Peyer's patch (tissue), 4 donors: ENCODE measurements at regions not wholly inside any gene's neighbourhood (a gene's known extent, or its start where the extent isn't known, plus 50 kb on each side); places are given as distances from the start of the nearest gene placed in this dataset.

ENCODE experiments used
- DNase-seq, 3 donors: peaks; one replicate each; pipeline ENCODE4 v3.0.0-alpha.2; 2017 to 2019
- H3K27ac ChIP-seq, 4 donors: fragments of 200-600 bp; sonication (generic); one replicate each; pipeline ENCODE4 v1.5.1; 2016 to 2019
- H3K27me3 ChIP-seq, 2 donors: fragments of 200-600 bp; sonication (generic); one replicate each; pipeline ENCODE4 v1.5.1; 2019
- H3K36me3 ChIP-seq, 3 donors: fragments of 200-600 bp; sonication (generic); one replicate each; pipeline ENCODE4 v1.5.1; 2016 to 2019
- H3K4me1 ChIP-seq, 4 donors: fragments of 200-600 bp; sonication (generic); one replicate each; pipeline ENCODE4 v1.5.1; 2016 to 2019
- H3K4me3 ChIP-seq, 4 donors: fragments of 200-600 bp; sonication (generic); 1 replicate in 3 of 4; 2 replicates in 1 of 4; pipeline ENCODE4 v1.5.1; 2016 to 2019; ENCODE audit warnings: mild to moderate bottlenecking in 1 of 4
- H3K9me3 ChIP-seq, 4 donors: fragments of 200-600 bp; sonication (generic); one replicate each; pipeline ENCODE4 v1.5.1; 2016 to 2019; ENCODE audit warnings: mild to moderate bottlenecking in 1 of 4
- POLR2A ChIP-seq, 2 donors: fragments of 450-650 bp; IDR thresholded peaks; one replicate each; pipeline ENCODE4 v1.5.1; 2017; ENCODE audit warnings: antibody characterized with exemption in 2 of 2, mild to moderate bottlenecking in 2 of 2, moderate library complexity in 2 of 2
- TF ChIP-seq, protein P1 (sequence below), 6 experiments: fragments of 450-650 bp in 4 of 6; fragments of 200-600 bp in 2 of 6; sonication (generic) in 1 of 6; IDR thresholded peaks; one replicate each; pipeline ENCODE4 v1.5.1; 2017 to 2019; ENCODE audit warnings: antibody characterized with exemption in 6 of 6, mild to moderate bottlenecking in 3 of 6, moderate library complexity in 1 of 6

DNA sequence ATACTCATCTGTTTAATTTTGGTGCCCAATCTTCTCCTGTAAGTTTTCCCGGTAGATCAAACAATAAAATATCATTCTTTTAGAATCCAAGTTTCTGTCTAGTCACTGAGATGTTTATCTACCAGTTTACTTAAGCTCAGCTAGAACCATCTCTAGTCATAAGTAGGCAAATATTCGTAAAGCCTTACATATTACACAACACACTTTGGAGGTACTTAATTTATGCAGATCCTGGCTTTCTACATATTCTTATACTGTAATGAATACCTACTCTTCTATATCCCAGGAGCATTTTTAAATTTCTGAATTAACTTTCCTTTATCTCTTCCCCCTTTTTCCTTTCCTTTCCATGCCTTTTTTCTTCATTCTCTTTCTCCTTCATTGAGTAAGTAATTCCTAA, 185.9 kb upstream of the ZBTB20 start:
- Histone ChIP-seq H3K9me3 (no peaks in the 10 kb centered on the region), H3K4me1 (no peaks in the 10 kb centered on the region), H3K27ac (no peak overlapping the region), H3K4me3 (no peak overlapping the region), H3K36me3 (no peaks in the 10 kb centered on the region), H3K27me3 (no peaks in the 10 kb centered on the region)
- TF ChIP-seq POLR2A (IDR thresholded peaks at IDR 0.05), result no peak
- TF ChIP-seq, protein P1, sequence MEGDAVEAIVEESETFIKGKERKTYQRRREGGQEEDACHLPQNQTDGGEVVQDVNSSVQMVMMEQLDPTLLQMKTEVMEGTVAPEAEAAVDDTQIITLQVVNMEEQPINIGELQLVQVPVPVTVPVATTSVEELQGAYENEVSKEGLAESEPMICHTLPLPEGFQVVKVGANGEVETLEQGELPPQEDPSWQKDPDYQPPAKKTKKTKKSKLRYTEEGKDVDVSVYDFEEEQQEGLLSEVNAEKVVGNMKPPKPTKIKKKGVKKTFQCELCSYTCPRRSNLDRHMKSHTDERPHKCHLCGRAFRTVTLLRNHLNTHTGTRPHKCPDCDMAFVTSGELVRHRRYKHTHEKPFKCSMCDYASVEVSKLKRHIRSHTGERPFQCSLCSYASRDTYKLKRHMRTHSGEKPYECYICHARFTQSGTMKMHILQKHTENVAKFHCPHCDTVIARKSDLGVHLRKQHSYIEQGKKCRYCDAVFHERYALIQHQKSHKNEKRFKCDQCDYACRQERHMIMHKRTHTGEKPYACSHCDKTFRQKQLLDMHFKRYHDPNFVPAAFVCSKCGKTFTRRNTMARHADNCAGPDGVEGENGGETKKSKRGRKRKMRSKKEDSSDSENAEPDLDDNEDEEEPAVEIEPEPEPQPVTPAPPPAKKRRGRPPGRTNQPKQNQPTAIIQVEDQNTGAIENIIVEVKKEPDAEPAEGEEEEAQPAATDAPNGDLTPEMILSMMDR (IDR thresholded peaks at IDR 0.05), result no peak
- DNase-seq, result no peak

DNA sequence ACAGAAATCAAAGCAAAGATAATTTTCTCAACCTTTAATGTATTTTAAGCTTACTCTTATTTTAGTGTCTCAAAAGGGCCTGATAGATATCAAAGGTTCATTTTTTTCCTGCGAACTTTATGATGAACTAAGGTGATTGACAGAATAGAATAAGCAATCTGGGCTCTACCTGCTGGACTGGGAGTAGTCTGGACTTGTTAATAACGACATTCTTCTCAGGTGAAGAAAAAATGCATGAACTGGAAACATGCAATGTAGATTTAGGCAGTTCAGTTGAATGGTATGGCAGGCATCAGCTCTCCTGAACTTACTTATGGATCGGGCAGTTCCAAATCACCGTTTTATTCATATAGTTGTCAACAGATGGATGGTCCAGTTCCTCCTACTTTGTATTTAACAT, 189.7 kb upstream of the ZBTB20 start:
- no peaks in the 10 kb centered on the region for H3K4me1 ChIP-seq
- TF ChIP-seq, protein P1 (IDR thresholded peaks at IDR 0.05), result no peak
- TF ChIP-seq POLR2A (IDR thresholded peaks at IDR 0.05), result no peak
- H3K36me3 ChIP-seq, result no peaks in the 10 kb centered on the region
- H3K27ac ChIP-seq, result no peak overlapping the region
- H3K9me3 ChIP-seq, result no peaks in the 10 kb centered on the region
- no peak for DNase-seq
- no peaks in the 10 kb centered on the region for H3K27me3 ChIP-seq
- no peak overlapping the region for H3K4me3 ChIP-seq

DNA sequence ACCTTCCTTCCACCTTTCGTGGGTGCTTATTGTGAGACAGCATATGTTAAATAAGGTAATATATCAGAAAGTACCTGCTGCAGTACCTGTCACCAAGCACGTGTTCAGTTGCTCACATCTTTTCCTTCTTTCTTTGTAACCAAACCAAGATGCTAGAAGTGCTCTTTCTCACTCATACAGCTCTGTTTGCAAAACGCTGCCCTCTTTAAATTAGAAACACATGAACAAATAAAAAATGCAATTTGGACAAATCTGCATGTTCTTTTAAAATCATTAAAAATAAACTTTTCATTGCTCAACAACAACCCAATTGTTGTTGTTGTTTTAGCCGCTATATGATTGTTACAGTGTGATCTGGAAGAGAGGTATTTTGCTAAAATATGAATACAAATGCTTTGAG, 193.5 kb upstream of the ZBTB20 start:
- no peak for TF ChIP-seq POLR2A (IDR thresholded peaks at IDR 0.05)
- TF ChIP-seq, protein P1 (IDR thresholded peaks at IDR 0.05), result no peak
- Histone ChIP-seq H3K36me3 (no peaks in the 10 kb centered on the region), H3K27me3 (no peaks in the 10 kb centered on the region), H3K27ac (no peak overlapping the region), H3K9me3 (no peaks in the 10 kb centered on the region), H3K4me3 (no peak overlapping the region), H3K4me1 (no peaks in the 10 kb centered on the region)
- no peak for DNase-seq

DNA sequence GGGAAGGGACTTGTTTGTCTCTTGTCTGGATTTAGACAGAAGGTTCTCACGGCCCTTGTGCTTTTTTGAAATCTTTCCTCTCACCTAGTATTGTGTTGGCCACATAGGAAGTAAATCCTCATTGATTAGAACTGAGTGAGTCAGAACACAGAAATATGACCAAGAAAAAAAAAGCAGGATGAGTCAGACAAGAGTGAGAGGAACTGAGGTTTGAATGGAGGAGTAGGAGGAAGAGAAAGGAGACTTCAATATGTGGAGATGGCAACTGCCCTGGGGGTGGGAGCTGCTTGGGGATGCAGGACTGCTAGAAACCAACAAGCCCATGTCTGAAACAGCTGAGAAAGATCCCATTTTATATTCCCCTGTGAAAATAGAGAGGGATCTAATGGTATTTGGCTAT, 194.1 kb upstream of the ZBTB20 start:
- H3K4me3 ChIP-seq, result no peak overlapping the region
- H3K9me3 ChIP-seq, result no peaks in the 10 kb centered on the region
- no peaks in the 10 kb centered on the region for H3K36me3 ChIP-seq
- DNase-seq, result no peak
- H3K27me3 ChIP-seq, result no peaks in the 10 kb centered on the region
- H3K4me1 ChIP-seq, result no peaks in the 10 kb centered on the region
- H3K27ac ChIP-seq, result no peak overlapping the region
- no peak for TF ChIP-seq POLR2A (IDR thresholded peaks at IDR 0.05)
- TF ChIP-seq, protein P1 (IDR thresholded peaks at IDR 0.05), result no peak

DNA sequence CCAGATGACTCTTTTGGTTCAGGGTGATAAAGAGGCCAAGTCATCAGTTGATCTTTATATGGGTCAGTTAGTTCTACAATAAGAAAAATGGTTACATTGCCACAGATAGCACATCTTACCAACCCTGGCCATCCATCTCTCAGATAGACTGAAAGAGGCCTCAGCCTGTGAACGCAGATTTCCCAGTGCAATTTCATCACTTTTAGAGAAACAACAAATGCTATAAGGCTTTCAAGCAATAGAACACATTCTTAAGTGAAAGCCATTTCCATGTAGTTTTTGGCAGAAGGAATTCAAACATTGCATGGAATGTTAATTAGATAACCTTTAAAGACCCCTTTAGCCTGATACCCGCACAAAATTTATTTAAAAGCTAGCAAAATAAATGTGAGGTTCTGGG, 200.6 kb upstream of the ZBTB20 start:
- Histone ChIP-seq H3K4me3 (no peak overlapping the region), H3K27me3 (no peaks in the 10 kb centered on the region), H3K4me1 (no peaks in the 10 kb centered on the region), H3K9me3 (no peaks in the 10 kb centered on the region), H3K27ac (no peak overlapping the region), H3K36me3 (no peaks in the 10 kb centered on the region)
- DNase-seq, result no peak
- TF ChIP-seq, protein P1 (IDR thresholded peaks at IDR 0.05), result no peak
- TF ChIP-seq POLR2A (IDR thresholded peaks at IDR 0.05), result no peak

DNA sequence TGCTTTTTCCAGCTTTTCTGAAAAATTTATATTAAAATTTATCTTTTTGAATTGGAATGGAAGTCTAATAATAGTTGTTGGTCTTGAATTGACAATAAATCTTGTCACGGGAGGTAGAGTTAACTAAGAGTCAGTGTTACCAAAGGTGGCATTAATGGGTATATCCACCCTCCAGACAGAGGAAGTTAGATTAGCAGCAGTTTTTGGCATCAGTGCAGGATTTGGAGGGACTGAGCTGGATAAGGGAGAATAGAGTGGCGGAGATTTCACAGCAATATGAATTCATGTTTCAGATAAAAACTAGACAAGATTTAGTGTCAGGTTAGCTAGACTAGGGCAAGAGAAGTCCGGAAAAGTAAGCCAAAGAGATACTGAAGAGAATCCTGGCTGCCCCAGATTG, 201.3 kb upstream of the ZBTB20 start:
- Histone ChIP-seq H3K27me3 (no peaks in the 10 kb centered on the region), H3K4me3 (no peak overlapping the region), H3K27ac (no peak overlapping the region), H3K4me1 (no peaks in the 10 kb centered on the region), H3K36me3 (no peaks in the 10 kb centered on the region), H3K9me3 (no peaks in the 10 kb centered on the region)
- TF ChIP-seq POLR2A (IDR thresholded peaks at IDR 0.05), result no peak
- TF ChIP-seq, protein P1 (IDR thresholded peaks at IDR 0.05), result no peak
- DNase-seq, result no peak
